Testis (tissue), 2 donors: ENCODE measurements at regions not wholly inside any gene's neighbourhood (a gene's known extent, or its start where the extent isn't known, plus 50 kb on each side); places are given as distances from the start of the nearest gene placed in this dataset.

Experiments
- POLR2A ChIP-seq: fragments of 450-650 bp; IDR thresholded peaks from one replicate; pipeline ENCODE4 v1.6.1; 2017; ENCODE audit warnings: antibody characterized with exemption, mild to moderate bottlenecking, moderate library complexity
- TF ChIP-seq, protein P1 (sequence below), 3 experiments: fragments of 450-650 bp in 2 of 3; fragments of 200-600 bp in 1 of 3; sonication (generic) in 1 of 3; IDR thresholded peaks; one replicate each; pipeline ENCODE4 v1.5.1; 2016 to 2019; ENCODE audit warnings: antibody characterized with exemption in 3 of 3, mild to moderate bottlenecking in 2 of 3, moderate library complexity in 1 of 3

- TF ChIP-seq, protein P1, sequence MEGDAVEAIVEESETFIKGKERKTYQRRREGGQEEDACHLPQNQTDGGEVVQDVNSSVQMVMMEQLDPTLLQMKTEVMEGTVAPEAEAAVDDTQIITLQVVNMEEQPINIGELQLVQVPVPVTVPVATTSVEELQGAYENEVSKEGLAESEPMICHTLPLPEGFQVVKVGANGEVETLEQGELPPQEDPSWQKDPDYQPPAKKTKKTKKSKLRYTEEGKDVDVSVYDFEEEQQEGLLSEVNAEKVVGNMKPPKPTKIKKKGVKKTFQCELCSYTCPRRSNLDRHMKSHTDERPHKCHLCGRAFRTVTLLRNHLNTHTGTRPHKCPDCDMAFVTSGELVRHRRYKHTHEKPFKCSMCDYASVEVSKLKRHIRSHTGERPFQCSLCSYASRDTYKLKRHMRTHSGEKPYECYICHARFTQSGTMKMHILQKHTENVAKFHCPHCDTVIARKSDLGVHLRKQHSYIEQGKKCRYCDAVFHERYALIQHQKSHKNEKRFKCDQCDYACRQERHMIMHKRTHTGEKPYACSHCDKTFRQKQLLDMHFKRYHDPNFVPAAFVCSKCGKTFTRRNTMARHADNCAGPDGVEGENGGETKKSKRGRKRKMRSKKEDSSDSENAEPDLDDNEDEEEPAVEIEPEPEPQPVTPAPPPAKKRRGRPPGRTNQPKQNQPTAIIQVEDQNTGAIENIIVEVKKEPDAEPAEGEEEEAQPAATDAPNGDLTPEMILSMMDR (IDR thresholded peaks at IDR 0.05): no peak
- no peak for TF ChIP-seq POLR2A
These were observed 595.6 kb downstream of the LTN1 start for GRCh38 chr21:28397040-28397439.
